ENCODE measurements at regions not wholly inside any gene's neighbourhood (a gene's known extent, or its start where the extent isn't known, plus 50 kb on each side); places are given as distances from the start of the nearest gene placed in this dataset.

DNA sequence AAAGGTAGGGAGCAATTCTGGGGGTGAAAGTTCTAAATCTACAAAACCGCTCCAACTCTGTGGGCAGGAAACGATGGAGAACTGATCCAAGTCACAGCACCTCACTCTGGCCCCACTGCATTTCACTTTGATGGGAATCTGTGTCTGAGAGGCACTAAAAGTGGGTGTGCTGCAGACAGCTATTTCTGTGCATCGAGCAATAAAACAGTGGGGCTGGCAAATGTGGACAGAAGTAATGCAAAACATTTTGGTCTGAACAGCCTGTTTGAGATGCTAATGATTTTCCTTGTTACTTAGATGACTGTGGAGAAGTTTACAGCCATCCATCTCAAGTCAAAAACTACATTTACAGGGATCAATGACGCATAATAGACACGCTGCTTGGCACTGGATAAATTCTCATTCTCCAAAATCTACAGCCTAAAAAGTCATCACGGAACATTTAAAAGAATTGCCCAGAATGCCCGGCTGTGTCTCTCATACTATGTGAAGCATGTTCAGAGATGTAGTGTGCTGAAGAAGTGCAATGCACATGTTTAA is 1671.6 kb upstream of the TENM3 start:
- Histone ChIP-seq H3K27me3 (ENCODE audit: insufficient read depth, insufficient read length) (no peaks in the 10 kb centered on the region), H3K36me3 (ENCODE audit: insufficient read depth, insufficient read length, low read length) (no peaks in the 10 kb centered on the region), H3K4me3 (ENCODE audit: insufficient read length, low read depth) (no peak overlapping the region), H3K9me3 (ENCODE audit: insufficient read depth, low read length) (no peaks in the 10 kb centered on the region), H3K9ac (ENCODE audit: insufficient read length, low read depth) (no peak overlapping the region), H3K4me1 (ENCODE audit: insufficient read depth, insufficient read length) (no peaks in the 10 kb centered on the region)
- no peak for TF ChIP-seq ZNF274 (IDR thresholded peaks at IDR 0.05; ENCODE audit: low read depth, low read length)
- no peak for DNase-seq (ENCODE audit: low read depth, low spot score)

GRCh38 chr4:180578175-180578574 is 1665.0 kb upstream of the TENM3 start:
- Histone ChIP-seq H3K9me3 (ENCODE audit: insufficient read depth, low read length) (no peaks in the 10 kb centered on the region), H3K4me1 (ENCODE audit: insufficient read depth, insufficient read length) (no peaks in the 10 kb centered on the region), H3K27me3 (ENCODE audit: insufficient read depth, insufficient read length) (no peaks in the 10 kb centered on the region), H3K9ac (ENCODE audit: insufficient read length, low read depth) (no peak overlapping the region), H3K4me3 (ENCODE audit: insufficient read length, low read depth) (no peak overlapping the region), H3K36me3 (ENCODE audit: insufficient read depth, insufficient read length, low read length) (no peaks in the 10 kb centered on the region)
- no peak for TF ChIP-seq YY1 (IDR thresholded peaks at IDR 0.05; ENCODE audit: insufficient read depth, insufficient read length)
- no peak for TF ChIP-seq SUZ12 (IDR thresholded peaks at IDR 0.05; ENCODE audit: extremely low read depth, insufficient read depth, insufficient read length)
- DNase-seq (ENCODE audit: low read depth, low spot score): no peak

DNA sequence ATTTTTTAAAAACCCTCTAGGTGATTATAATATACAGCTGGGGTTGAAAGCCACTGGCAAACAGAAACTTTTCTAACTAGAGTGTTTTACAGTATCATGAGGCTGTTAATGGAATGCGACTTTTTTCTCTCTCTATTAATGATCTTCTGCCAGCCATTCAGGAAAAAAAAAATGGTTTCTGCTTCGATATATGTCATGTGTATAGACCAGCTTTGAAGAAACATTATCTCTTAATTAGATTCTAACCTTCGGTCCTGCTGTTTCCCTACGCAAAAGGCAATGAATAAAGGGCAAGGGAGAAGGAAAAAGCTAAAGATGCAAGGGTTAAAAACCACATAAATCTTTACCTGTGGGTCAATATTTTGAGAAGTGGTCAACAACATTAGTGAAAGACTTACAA is 1662.1 kb upstream of the TENM3 start:
- no peak overlapping the region for H3K4me3 ChIP-seq (ENCODE audit: insufficient read length, low read depth)
- no peaks in the 10 kb centered on the region for H3K27me3 ChIP-seq (ENCODE audit: insufficient read depth, insufficient read length)
- H3K4me1 ChIP-seq (ENCODE audit: insufficient read depth, insufficient read length): no peaks in the 10 kb centered on the region
- H3K9me3 ChIP-seq (ENCODE audit: insufficient read depth, low read length): no peaks in the 10 kb centered on the region
- no peaks in the 10 kb centered on the region for H3K36me3 ChIP-seq (ENCODE audit: insufficient read depth, insufficient read length, low read length)
- no peak for DNase-seq (ENCODE audit: low read depth, low spot score)
- H3K9ac ChIP-seq (ENCODE audit: insufficient read length, low read depth): no peak overlapping the region
- TF ChIP-seq YY1 (IDR thresholded peaks at IDR 0.05; ENCODE audit: insufficient read depth, insufficient read length) (no peak), ZNF274 (IDR thresholded peaks at IDR 0.05; ENCODE audit: low read depth, low read length) (no peak), SUZ12 (IDR thresholded peaks at IDR 0.05; ENCODE audit: extremely low read depth, insufficient read depth, insufficient read length) (no peak)

GRCh38 chr4:180587379-180587778 is 1655.8 kb upstream of the TENM3 start:
- Histone ChIP-seq H3K4me1 (ENCODE audit: insufficient read depth, insufficient read length) (no peaks in the 10 kb centered on the region), H3K36me3 (ENCODE audit: insufficient read depth, insufficient read length, low read length) (no peaks in the 10 kb centered on the region), H3K4me3 (ENCODE audit: insufficient read length, low read depth) (no peak overlapping the region), H3K27me3 (ENCODE audit: insufficient read depth, insufficient read length) (no peaks in the 10 kb centered on the region), H3K9me3 (ENCODE audit: insufficient read depth, low read length) (no peaks in the 10 kb centered on the region), H3K9ac (ENCODE audit: insufficient read length, low read depth) (no peak overlapping the region)
- DNase-seq (ENCODE audit: low read depth, low spot score): no peak
- TF ChIP-seq SUZ12 (IDR thresholded peaks at IDR 0.05; ENCODE audit: extremely low read depth, insufficient read depth, insufficient read length) (no peak), ZNF274 (IDR thresholded peaks at IDR 0.05; ENCODE audit: low read depth, low read length) (no peak), YY1 (IDR thresholded peaks at IDR 0.05; ENCODE audit: insufficient read depth, insufficient read length) (no peak)

DNA sequence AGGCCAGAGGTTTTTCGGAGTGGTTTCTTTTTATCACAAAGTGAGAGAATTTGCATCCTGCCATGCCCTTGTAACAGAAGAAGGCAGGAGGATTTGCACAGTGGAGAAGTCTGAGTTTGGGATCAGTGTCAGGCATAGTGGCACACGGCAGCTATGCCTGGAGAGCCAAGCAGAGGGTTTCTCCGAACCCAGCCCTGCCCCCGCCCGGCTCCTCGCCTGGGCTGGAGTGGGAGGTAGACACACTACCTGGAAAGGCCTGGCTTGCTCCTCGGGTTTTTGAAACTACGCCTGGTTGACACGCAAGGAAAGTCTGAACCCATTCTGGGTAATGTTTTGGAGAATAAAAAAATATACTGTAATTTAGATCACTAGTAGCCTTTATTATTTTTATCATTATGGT is 1653.6 kb upstream of the TENM3 start:
- TF ChIP-seq YY1 (IDR thresholded peaks at IDR 0.05; ENCODE audit: insufficient read depth, insufficient read length) (no peak), ZNF274 (IDR thresholded peaks at IDR 0.05; ENCODE audit: low read depth, low read length) (no peak), SUZ12 (IDR thresholded peaks at IDR 0.05; ENCODE audit: extremely low read depth, insufficient read depth, insufficient read length) (no peak)
- H3K36me3 ChIP-seq (ENCODE audit: insufficient read depth, insufficient read length, low read length): no peaks in the 10 kb centered on the region
- no peak overlapping the region for H3K9ac ChIP-seq (ENCODE audit: insufficient read length, low read depth)
- H3K4me1 ChIP-seq (ENCODE audit: insufficient read depth, insufficient read length): no peaks in the 10 kb centered on the region
- no peak overlapping the region for H3K4me3 ChIP-seq (ENCODE audit: insufficient read length, low read depth)
- H3K27me3 ChIP-seq (ENCODE audit: insufficient read depth, insufficient read length): no peaks in the 10 kb centered on the region
- no peak for DNase-seq (ENCODE audit: low read depth, low spot score)
- no peaks in the 10 kb centered on the region for H3K9me3 ChIP-seq (ENCODE audit: insufficient read depth, low read length)

DNA sequence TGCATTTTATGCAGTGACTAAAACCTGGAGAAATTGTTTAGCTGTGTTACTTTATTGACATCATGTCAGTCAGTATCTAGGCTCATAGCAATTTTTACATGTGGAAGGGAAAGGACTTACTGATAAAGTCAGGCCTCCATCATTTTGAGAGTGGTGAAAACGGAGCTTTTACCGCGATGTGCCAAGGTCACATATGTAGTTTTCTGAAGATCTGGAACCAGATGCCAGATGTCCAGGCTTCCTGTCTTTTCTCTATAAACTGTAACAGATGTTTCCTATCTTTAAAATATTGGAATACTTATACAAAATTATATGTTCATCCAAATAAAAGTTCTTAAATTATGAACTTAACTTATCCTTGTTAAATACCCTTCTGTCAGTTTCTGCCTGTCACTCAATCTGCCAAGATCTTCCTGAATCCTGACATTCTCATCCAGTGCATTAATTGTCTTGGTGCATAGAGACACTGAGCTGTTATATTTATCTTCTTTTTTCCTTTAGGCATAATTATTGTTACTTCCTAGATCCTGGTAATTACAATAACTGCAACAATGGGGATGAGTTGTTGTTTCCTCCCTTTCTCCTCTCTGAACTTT is 1646.2 kb upstream of the TENM3 start:
- no peaks in the 10 kb centered on the region for H3K36me3 ChIP-seq (ENCODE audit: insufficient read depth, insufficient read length, low read length)
- no peak for DNase-seq (ENCODE audit: low read depth, low spot score)
- H3K4me3 ChIP-seq (ENCODE audit: insufficient read length, low read depth): no peak overlapping the region
- TF ChIP-seq ZNF274 (IDR thresholded peaks at IDR 0.05; ENCODE audit: low read depth, low read length) (no peak), YY1 (IDR thresholded peaks at IDR 0.05; ENCODE audit: insufficient read depth, insufficient read length) (no peak), SUZ12 (IDR thresholded peaks at IDR 0.05; ENCODE audit: extremely low read depth, insufficient read depth, insufficient read length) (no peak)
- H3K4me1 ChIP-seq (ENCODE audit: insufficient read depth, insufficient read length): no peaks in the 10 kb centered on the region
- H3K27me3 ChIP-seq (ENCODE audit: insufficient read depth, insufficient read length): no peaks in the 10 kb centered on the region
- no peak overlapping the region for H3K9ac ChIP-seq (ENCODE audit: insufficient read length, low read depth)
- H3K9me3 ChIP-seq (ENCODE audit: insufficient read depth, low read length): no peaks in the 10 kb centered on the region

- Histone ChIP-seq H3K4me3 (ENCODE audit: insufficient read length, low read depth) (no peak overlapping the region), H3K4me1 (ENCODE audit: insufficient read depth, insufficient read length) (no peaks in the 10 kb centered on the region), H3K9me3 (ENCODE audit: insufficient read depth, low read length) (no peaks in the 10 kb centered on the region), H3K9ac (ENCODE audit: insufficient read length, low read depth) (no peak overlapping the region), H3K27me3 (ENCODE audit: insufficient read depth, insufficient read length) (no peaks in the 10 kb centered on the region), H3K36me3 (ENCODE audit: insufficient read depth, insufficient read length, low read length) (no peaks in the 10 kb centered on the region)
- DNase-seq (ENCODE audit: low read depth, low spot score): no peak
- TF ChIP-seq SUZ12 (IDR thresholded peaks at IDR 0.05; ENCODE audit: extremely low read depth, insufficient read depth, insufficient read length) (no peak), YY1 (IDR thresholded peaks at IDR 0.05; ENCODE audit: insufficient read depth, insufficient read length) (no peak), ZNF274 (IDR thresholded peaks at IDR 0.05; ENCODE audit: low read depth, low read length) (no peak)
These were observed 1644.9 kb upstream of the TENM3 start for GRCh38 chr4:180598281-180598680.

All from NT2/D1 (cell line).